ENCODE measurements at regions not wholly inside any gene's neighbourhood (a gene's known extent, or its start where the extent isn't known, plus 50 kb on each side); places are given as distances from the start of the nearest gene placed in this dataset.

GRCh38 chr7:121578669-121579068 is 182.6 kb upstream of the FAM3C start:
- TF ChIP-seq POLR2A (IDR thresholded peaks at IDR 0.05; ENCODE audit: low read depth, low read length): no peak
- TF ChIP-seq TAF1 (IDR thresholded peaks at IDR 0.05; ENCODE audit: low read depth, low read length): no peak
- no peak for TF ChIP-seq POLR2AphosphoS5 (IDR thresholded peaks at IDR 0.05; ENCODE audit: low read depth, low read length)

All from GM12891 (cell line).